GM19455 (cell line): ENCODE measurements at regions not wholly inside any gene's neighbourhood (a gene's known extent, or its start where the extent isn't known, plus 50 kb on each side); places are given as distances from the start of the nearest gene placed in this dataset.

Source experiments
- ATAC-seq: cut with Tn5 transposase; IDR thresholded peaks from one replicate; pipeline ENCODE4 v1.9.1; 2021; ENCODE audit not compliant: unreplicated experiment

GRCh38 chr1:55503663-55504305 lies 288.6 kb upstream of the USP24 start:
- no peak for ATAC-seq

GRCh38 chr1:55500601-55501000 lies 285.4 kb upstream of the USP24 start:
- ATAC-seq: no peak

GRCh38 chr1:55490547-55490946 lies 275.4 kb upstream of the USP24 start:
- ATAC-seq: no peak

- no peak for ATAC-seq
These were observed 269.0 kb upstream of the USP24 start for GRCh38 chr1:55484173-55484572.

GRCh38 chr1:55483523-55483922 lies 268.4 kb upstream of the USP24 start:
- no peak for ATAC-seq

- ATAC-seq: no peak
These were observed 266.5 kb upstream of the USP24 start for GRCh38 chr1:55481634-55482033.

GRCh38 chr1:55480029-55480795 lies 265.0 kb upstream of the USP24 start:
- no peak for ATAC-seq

- ATAC-seq: no peak
These were observed 263.6 kb upstream of the USP24 start for GRCh38 chr1:55478742-55479141.

- ATAC-seq: no peak
These were observed 262.8 kb upstream of the USP24 start for GRCh38 chr1:55477953-55478352.

- ATAC-seq: no peak
These were observed 261.4 kb upstream of the USP24 start for GRCh38 chr1:55476445-55477015.

GRCh38 chr1:55474168-55474786 lies 259.1 kb upstream of the USP24 start:
- no peak for ATAC-seq

- no peak for ATAC-seq
These were observed 258.5 kb upstream of the USP24 start for GRCh38 chr1:55473661-55474060.

GRCh38 chr1:55472784-55473183 lies 257.6 kb upstream of the USP24 start:
- ATAC-seq: no peak

- no peak for ATAC-seq
These were observed 257.0 kb upstream of the USP24 start for GRCh38 chr1:55472115-55472514.

GRCh38 chr1:55468142-55468795 lies 253.1 kb upstream of the USP24 start:
- ATAC-seq: no peak

GRCh38 chr1:55466921-55467320 lies 251.8 kb upstream of the USP24 start:
- ATAC-seq: no peak

- no peak for ATAC-seq
These were observed 251.2 kb upstream of the USP24 start for GRCh38 chr1:55466373-55466772.

GRCh38 chr1:55464550-55464949 lies 249.4 kb upstream of the USP24 start:
- no peak for ATAC-seq

GRCh38 chr1:55463814-55464475 lies 248.8 kb upstream of the USP24 start:
- ATAC-seq: no peak

- no peak for ATAC-seq
These were observed 242.7 kb upstream of the USP24 start for GRCh38 chr1:55457874-55458273.

GRCh38 chr1:55456971-55457370 lies 241.8 kb upstream of the USP24 start:
- no peak for ATAC-seq
